PC-3 (cell line): ENCODE measurements at regions not wholly inside any gene's neighbourhood (a gene's known extent, or its start where the extent isn't known, plus 50 kb on each side); places are given as distances from the start of the nearest gene placed in this dataset.

Experiments used
- ATAC-seq: fragments of 200-7000 bp; cut with Tn5 transposase; 2 replicates; pipeline ENCODE4 v1.9.1; 2020; ENCODE audit warnings: mild to moderate bottlenecking, moderate library complexity
- BruUV-seq: library from RNA; stranded (reverse); fragments of 400-500 nt; replicated peaks from 2 replicates; lab custom pipeline; 2021; lab: Mats Ljungman, UMichigan
- CTCF ChIA-PET: fragments of 300-600 bp; sonication (Branson Sonifier 250); formaldehyde crosslinking; loops from one replicate; lab custom pipeline; 2022; ENCODE audit warnings: antibody characterized with exemption; lab: Charles Lee
- POLR2A ChIA-PET: fragments of 300-600 bp; sonication (Branson Sonifier 250); formaldehyde crosslinking; loops from one replicate; lab custom pipeline; 2022; ENCODE audit warnings: antibody characterized with exemption; ENCODE audit not compliant: unreplicated experiment; lab: Charles Lee
- DNase-seq: peaks from one replicate; pipeline ENCODE4 v3.0.0-alpha.2; 2015
- H2AFZ ChIP-seq: fragments of 300-600 bp; sonication (generic); 2 replicates; pipeline ENCODE4 v1.6.0; 2016; ENCODE audit warnings: antibody characterized with exemption, low read length
- H3F3A ChIP-seq: fragments of 300-600 bp; sonication (generic); one replicate; pipeline ENCODE4 v1.6.0; 2017; ENCODE audit warnings: antibody characterized with exemption, low read length, control low read depth, mild to moderate bottlenecking; ENCODE audit not compliant: unreplicated experiment
- H3K27ac ChIP-seq: fragments of 300-600 bp; sonication (generic); 2 replicates; pipeline ENCODE4 v1.5.1; 2016; ENCODE audit warnings: mild to moderate bottlenecking, low read length
- H3K27me3 ChIP-seq: fragments of 300-600 bp; sonication (generic); 2 replicates; pipeline ENCODE4 v1.6.1; 2016; ENCODE audit warnings: low read length, mixed read lengths
- H3K36me3 ChIP-seq: fragments of 300-600 bp; sonication (generic); 2 replicates; pipeline ENCODE4 v1.6.1; 2016; ENCODE audit warnings: low read depth, mixed run types, low read length, mixed read lengths
- H3K4me1 ChIP-seq: fragments of 300-600 bp; sonication (generic); 2 replicates; pipeline ENCODE4 v1.5.1; 2016; ENCODE audit warnings: low read length; ENCODE audit not compliant: insufficient read depth
- H3K4me2 ChIP-seq: fragments of 300-600 bp; sonication (generic); 2 replicates; pipeline ENCODE4 v1.6.0; 2016; ENCODE audit warnings: low read length
- H3K4me3 ChIP-seq: fragments of 300-600 bp; sonication (generic); 2 replicates; pipeline ENCODE4 v1.5.1; 2016; ENCODE audit warnings: mild to moderate bottlenecking, low read length, mixed read lengths
- H3K79me2 ChIP-seq: fragments of 300-600 bp; sonication (generic); 2 replicates; pipeline ENCODE4 v1.6.1; 2017; ENCODE audit warnings: low read length, mixed read lengths
- H3K9ac ChIP-seq: fragments of 300-600 bp; sonication (generic); 2 replicates; pipeline ENCODE4 v1.6.0; 2016; ENCODE audit warnings: mild to moderate bottlenecking, low read length
- H3K9me2 ChIP-seq: fragments of 300-600 bp; sonication (generic); replicated peaks from 2 replicates; pipeline ENCODE4 v1.6.1; 2016; ENCODE audit warnings: mixed run types, low read length, mixed read lengths
- H3K9me3 ChIP-seq: fragments of 300-600 bp; sonication (generic); 2 replicates; pipeline ENCODE4 v1.6.1; 2016; ENCODE audit warnings: low read length, mixed read lengths
- H4K20me1 ChIP-seq: fragments of 300-600 bp; sonication (generic); 2 replicates; pipeline ENCODE4 v1.6.1; 2016; ENCODE audit warnings: low read length, mixed read lengths
- EZH2 ChIP-seq: fragments of 300-600 bp; sonication (generic); IDR thresholded peaks from one replicate; pipeline ENCODE4 v1.6.1; 2017; ENCODE audit warnings: antibody characterized with exemption, mild to moderate bottlenecking, low read length; ENCODE audit not compliant: unreplicated experiment
- EZH2phosphoT487 ChIP-seq: fragments of 300-600 bp; sonication (generic); IDR thresholded peaks from 2 replicates; pipeline ENCODE4 v1.6.1; 2018; ENCODE audit warnings: mild to moderate bottlenecking, antibody characterized with exemption, low read length, borderline replicate concordance
- intact Hi-C: fragments of 100-400 bp; cut with micrococcal nuclease; formaldehyde crosslinking; loops from 2 replicates; pipeline ENCODE4 v1.9.0; 2023
- TF ChIP-seq, protein P1 (sequence below): fragments of 300-600 bp; sonication (generic); conservative IDR thresholded peaks from 2 replicates; pipeline ENCODE4 v1.5.1; 2017; ENCODE audit warnings: antibody characterized with exemption, low read depth, mild to moderate bottlenecking, low read length

DNA sequence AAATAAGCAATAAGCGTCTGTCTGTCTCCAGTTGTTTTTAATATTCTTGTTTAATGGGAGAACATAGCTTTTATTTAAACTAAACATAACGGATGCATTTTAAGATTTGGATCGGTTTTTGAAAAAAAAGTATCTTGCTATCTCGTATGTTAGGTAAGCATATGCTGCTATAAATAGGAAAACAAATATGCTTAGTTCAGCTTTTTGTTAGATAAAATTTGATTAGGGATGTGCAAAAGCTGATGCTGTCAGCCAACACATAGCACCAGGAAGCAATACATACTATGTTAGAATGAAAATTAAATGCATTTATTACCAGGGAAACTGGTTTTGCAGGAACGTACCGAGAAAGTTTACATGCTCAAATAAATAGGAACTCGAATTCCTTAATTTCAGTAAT lies 843.1 kb upstream of the WWC1 start:
- TF ChIP-seq EZH2 (no peak), EZH2phosphoT487 (no peak)
- TF ChIP-seq, protein P1, sequence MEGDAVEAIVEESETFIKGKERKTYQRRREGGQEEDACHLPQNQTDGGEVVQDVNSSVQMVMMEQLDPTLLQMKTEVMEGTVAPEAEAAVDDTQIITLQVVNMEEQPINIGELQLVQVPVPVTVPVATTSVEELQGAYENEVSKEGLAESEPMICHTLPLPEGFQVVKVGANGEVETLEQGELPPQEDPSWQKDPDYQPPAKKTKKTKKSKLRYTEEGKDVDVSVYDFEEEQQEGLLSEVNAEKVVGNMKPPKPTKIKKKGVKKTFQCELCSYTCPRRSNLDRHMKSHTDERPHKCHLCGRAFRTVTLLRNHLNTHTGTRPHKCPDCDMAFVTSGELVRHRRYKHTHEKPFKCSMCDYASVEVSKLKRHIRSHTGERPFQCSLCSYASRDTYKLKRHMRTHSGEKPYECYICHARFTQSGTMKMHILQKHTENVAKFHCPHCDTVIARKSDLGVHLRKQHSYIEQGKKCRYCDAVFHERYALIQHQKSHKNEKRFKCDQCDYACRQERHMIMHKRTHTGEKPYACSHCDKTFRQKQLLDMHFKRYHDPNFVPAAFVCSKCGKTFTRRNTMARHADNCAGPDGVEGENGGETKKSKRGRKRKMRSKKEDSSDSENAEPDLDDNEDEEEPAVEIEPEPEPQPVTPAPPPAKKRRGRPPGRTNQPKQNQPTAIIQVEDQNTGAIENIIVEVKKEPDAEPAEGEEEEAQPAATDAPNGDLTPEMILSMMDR, result no peak
- H3K9me3 ChIP-seq, result no peaks in the 10 kb centered on the region
- ChIA-PET POLR2A (no interaction called here), CTCF (no interaction called here)
- DNase-seq (no peak), ATAC-seq (no peak)
- no peaks in the 10 kb centered on the region for H3K9me2 ChIP-seq
- no peaks in the 10 kb centered on the region for H3K79me2 ChIP-seq
- no peak overlapping the region for H3K4me3 ChIP-seq
- H2AFZ ChIP-seq, result no peak overlapping the region
- H3K4me2 ChIP-seq, result no peak overlapping the region
- no TSS peak for BruUV-seq
- H3K4me1 ChIP-seq, result no peaks in the 10 kb centered on the region
- H3K27ac ChIP-seq, result no peak overlapping the region
- 0 out of 2 replicates have a peak, but pooled peaks cover 3% of the 10 kb centered on the region for H3K27me3 ChIP-seq
- intact Hi-C loops, result no loop called here
- no peaks in the 10 kb centered on the region for H3K36me3 ChIP-seq
- no peak overlapping the region for H3K9ac ChIP-seq
- no peaks in the 10 kb centered on the region for H3F3A ChIP-seq
- no peaks in the 10 kb centered on the region for H4K20me1 ChIP-seq

DNA sequence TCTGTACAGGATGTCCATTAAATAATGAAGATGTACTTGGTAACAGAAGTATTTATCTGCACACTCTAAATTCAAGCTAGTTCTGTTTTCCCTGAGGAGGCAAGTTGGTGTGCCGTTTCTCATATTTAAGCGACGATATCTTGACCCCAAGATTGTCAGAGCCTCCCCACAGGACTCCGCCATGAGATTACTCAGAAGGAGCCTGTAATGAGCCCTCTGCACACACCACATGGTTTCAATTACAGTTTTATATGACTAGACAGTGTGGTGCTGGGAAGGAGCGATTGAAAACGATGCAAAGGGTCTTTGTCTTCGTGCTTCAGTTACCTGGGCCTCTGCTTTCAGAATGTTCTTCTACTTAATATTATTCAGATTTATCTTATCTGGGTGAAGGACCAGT lies 840.4 kb upstream of the WWC1 start:
- no peaks in the 10 kb centered on the region for H3K4me1 ChIP-seq
- no peak for DNase-seq
- H3K9me3 ChIP-seq, result no peaks in the 10 kb centered on the region
- no peak overlapping the region for H3K4me3 ChIP-seq
- TF ChIP-seq, protein P1, result no peak
- TF ChIP-seq EZH2phosphoT487 (no peak), EZH2 (no peak)
- no peak overlapping the region for H2AFZ ChIP-seq
- ChIA-PET POLR2A (no interaction called here), CTCF (no interaction called here)
- no peaks in the 10 kb centered on the region for H3F3A ChIP-seq
- 0 out of 2 replicates have a peak, but pooled peaks cover 3% of the 10 kb centered on the region for H3K27me3 ChIP-seq
- H3K9ac ChIP-seq, result no peak overlapping the region
- intact Hi-C loops, result no loop called here
- BruUV-seq, result no TSS peak
- H3K9me2 ChIP-seq, result no peaks in the 10 kb centered on the region
- H3K27ac ChIP-seq, result no peak overlapping the region
- H3K4me2 ChIP-seq, result no peak overlapping the region
- ATAC-seq, result no peak
- H3K79me2 ChIP-seq, result no peaks in the 10 kb centered on the region
- no peaks in the 10 kb centered on the region for H3K36me3 ChIP-seq
- no peaks in the 10 kb centered on the region for H4K20me1 ChIP-seq

DNA sequence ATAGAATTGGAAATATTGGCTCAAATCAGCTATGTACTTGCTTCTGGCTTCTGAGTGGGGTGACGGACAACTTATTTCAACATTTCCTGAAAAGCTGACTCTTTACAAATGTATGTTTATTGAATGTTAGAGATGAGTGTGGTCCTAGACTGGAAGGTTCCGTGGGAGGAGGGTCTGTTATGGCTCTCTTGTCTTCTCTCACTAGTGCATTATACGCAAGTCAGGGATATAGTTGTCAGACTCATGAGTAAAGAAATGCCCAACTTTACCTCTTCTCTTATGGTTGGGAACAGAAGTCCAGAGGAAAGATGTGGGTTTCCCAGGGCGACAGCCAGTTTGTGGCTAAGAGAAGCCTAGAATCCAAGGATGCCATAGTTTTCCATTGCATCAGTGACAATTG lies 839.3 kb upstream of the WWC1 start:
- ChIA-PET CTCF (no interaction called here), POLR2A (no interaction called here)

More for the DNA sequence above, 839.3 kb upstream of the WWC1 start:
- Histone ChIP-seq H3K9me3 (no peaks in the 10 kb centered on the region), H3K27ac (no peak overlapping the region), H3K4me3 (no peak overlapping the region), H2AFZ (no peak overlapping the region), H3K9ac (no peak overlapping the region), H3K4me1 (no peaks in the 10 kb centered on the region), H3K79me2 (no peaks in the 10 kb centered on the region), H3K27me3 (0 out of 2 replicates have a peak, but pooled peaks cover 3% of the 10 kb centered on the region), H3K4me2 (no peak overlapping the region), H3K36me3 (no peaks in the 10 kb centered on the region), H4K20me1 (no peaks in the 10 kb centered on the region), H3F3A (no peaks in the 10 kb centered on the region), H3K9me2 (no peaks in the 10 kb centered on the region)
- BruUV-seq, result no TSS peak
- ATAC-seq, result no peak
- no peak for TF ChIP-seq EZH2
- TF ChIP-seq, protein P1, result no peak
- TF ChIP-seq EZH2phosphoT487, result no peak
- intact Hi-C loops, result no loop called here
- DNase-seq, result no peak
